HEK293T (cell line): ENCODE measurements at regions not wholly inside any gene's neighbourhood (a gene's known extent, or its start where the extent isn't known, plus 50 kb on each side); places are given as distances from the start of the nearest gene placed in this dataset.

Source experiments
- ARNT ChIP-seq: fragments of 450-650 bp; IDR thresholded peaks from 2 replicates; pipeline ENCODE4 v1.6.1; 2017; ENCODE audit warnings: mild to moderate bottlenecking
- FOXA1 ChIP-seq: fragments of 450-650 bp; IDR thresholded peaks from 2 replicates; pipeline ENCODE4 v1.6.1; 2016; ENCODE audit warnings: mild to moderate bottlenecking
- FOXM1 ChIP-seq: fragments of 450-650 bp; IDR thresholded peaks from 2 replicates; pipeline ENCODE4 v1.6.1; 2017; ENCODE audit warnings: mild to moderate bottlenecking, borderline replicate concordance
- LEF1 ChIP-seq: fragments of 450-650 bp; IDR thresholded peaks from 2 replicates; pipeline ENCODE4 v1.6.1; 2017; ENCODE audit warnings: mild to moderate bottlenecking, borderline replicate concordance
- NFRKB ChIP-seq: fragments of 450-650 bp; IDR thresholded peaks from 2 replicates; pipeline ENCODE4 v1.6.1; 2016; ENCODE audit warnings: mild to moderate bottlenecking, moderate library complexity
- SUZ12 ChIP-seq: fragments of 450-650 bp; IDR thresholded peaks from 2 replicates; pipeline ENCODE4 v1.6.1; 2016; ENCODE audit warnings: mild to moderate bottlenecking
- ZNF384 ChIP-seq: fragments of 450-650 bp; IDR thresholded peaks from 2 replicates; pipeline ENCODE4 v1.6.1; 2016

GRCh38 chr5:93090698-93091097 lies 490.3 kb downstream of the NR2F1-AS1 start:
- TF ChIP-seq FOXA1 (no peak), FOXM1 (no peak), ZNF384 (no peak), SUZ12 (no peak), NFRKB (no peak), ARNT (no peak), LEF1 (no peak)
